ENCODE measurements at regions not wholly inside any gene's neighbourhood (a gene's known extent, or its start where the extent isn't known, plus 50 kb on each side); places are given as distances from the start of the nearest gene placed in this dataset.

GRCh38 chr2:146992057-146992456 is 852.8 kb upstream of the ACVR2A start:
- Histone ChIP-seq H3K27ac (no peak overlapping the region), H3K27me3 (ENCODE audit: insufficient read depth, low read depth, severe bottlenecking) (no peaks in the 10 kb centered on the region), H3K9me3 (ENCODE audit: severe bottlenecking) (no peaks in the 10 kb centered on the region), H3K36me3 (no peaks in the 10 kb centered on the region), H3K4me3 (ENCODE audit: low read depth, low read length) (no peak overlapping the region)
- DNase-seq: no peak
- no peak for TF ChIP-seq CTCF (IDR thresholded peaks at IDR 0.05; ENCODE audit: low read depth, low read length)

GRCh38 chr2:146990311-146991054 is 854.3 kb upstream of the ACVR2A start:
- Histone ChIP-seq H3K4me3 (ENCODE audit: low read depth, low read length) (no peak overlapping the region), H3K9me3 (ENCODE audit: severe bottlenecking) (no peaks in the 10 kb centered on the region), H3K27ac (no peak overlapping the region), H3K36me3 (no peaks in the 10 kb centered on the region), H3K27me3 (ENCODE audit: insufficient read depth, low read depth, severe bottlenecking) (no peaks in the 10 kb centered on the region)
- no peak for DNase-seq
- TF ChIP-seq CTCF (IDR thresholded peaks at IDR 0.05; ENCODE audit: low read depth, low read length): no peak

GRCh38 chr2:146989741-146990140 is 855.1 kb upstream of the ACVR2A start:
- H3K36me3 ChIP-seq: no peaks in the 10 kb centered on the region
- no peak overlapping the region for H3K4me3 ChIP-seq (ENCODE audit: low read depth, low read length)
- DNase-seq: no peak
- no peaks in the 10 kb centered on the region for H3K27me3 ChIP-seq (ENCODE audit: insufficient read depth, low read depth, severe bottlenecking)
- H3K27ac ChIP-seq: no peak overlapping the region
- no peaks in the 10 kb centered on the region for H3K9me3 ChIP-seq (ENCODE audit: severe bottlenecking)
- no peak for TF ChIP-seq CTCF (IDR thresholded peaks at IDR 0.05; ENCODE audit: low read depth, low read length)

- no peak for TF ChIP-seq CTCF (IDR thresholded peaks at IDR 0.05; ENCODE audit: low read depth, low read length)
- H3K4me3 ChIP-seq (ENCODE audit: low read depth, low read length): no peak overlapping the region
- no peaks in the 10 kb centered on the region for H3K9me3 ChIP-seq (ENCODE audit: severe bottlenecking)
- DNase-seq: no peak
- H3K27ac ChIP-seq: no peak overlapping the region
- H3K36me3 ChIP-seq: no peaks in the 10 kb centered on the region
- H3K27me3 ChIP-seq (ENCODE audit: insufficient read depth, low read depth, severe bottlenecking): no peaks in the 10 kb centered on the region
Measured at GRCh38 chr2:146987996-146988395, 856.8 kb upstream of the ACVR2A start.

GRCh38 chr2:146986161-146986560 is 858.7 kb upstream of the ACVR2A start:
- Histone ChIP-seq H3K4me3 (ENCODE audit: low read depth, low read length) (no peak overlapping the region), H3K36me3 (no peaks in the 10 kb centered on the region), H3K9me3 (ENCODE audit: severe bottlenecking) (no peaks in the 10 kb centered on the region), H3K27me3 (ENCODE audit: insufficient read depth, low read depth, severe bottlenecking) (no peaks in the 10 kb centered on the region), H3K27ac (no peak overlapping the region)
- no peak for TF ChIP-seq CTCF (IDR thresholded peaks at IDR 0.05; ENCODE audit: low read depth, low read length)
- no peak for DNase-seq

GRCh38 chr2:146985753-146986152 is 859.1 kb upstream of the ACVR2A start:
- Histone ChIP-seq H3K9me3 (ENCODE audit: severe bottlenecking) (no peaks in the 10 kb centered on the region), H3K36me3 (no peaks in the 10 kb centered on the region), H3K4me3 (ENCODE audit: low read depth, low read length) (no peak overlapping the region), H3K27ac (no peak overlapping the region), H3K27me3 (ENCODE audit: insufficient read depth, low read depth, severe bottlenecking) (no peaks in the 10 kb centered on the region)
- no peak for DNase-seq
- TF ChIP-seq CTCF (IDR thresholded peaks at IDR 0.05; ENCODE audit: low read depth, low read length): no peak

Data from WERI-Rb-1 (cell line).